ENCODE measurements at regions not wholly inside any gene's neighbourhood (a gene's known extent, or its start where the extent isn't known, plus 50 kb on each side); places are given as distances from the start of the nearest gene placed in this dataset.

DNA sequence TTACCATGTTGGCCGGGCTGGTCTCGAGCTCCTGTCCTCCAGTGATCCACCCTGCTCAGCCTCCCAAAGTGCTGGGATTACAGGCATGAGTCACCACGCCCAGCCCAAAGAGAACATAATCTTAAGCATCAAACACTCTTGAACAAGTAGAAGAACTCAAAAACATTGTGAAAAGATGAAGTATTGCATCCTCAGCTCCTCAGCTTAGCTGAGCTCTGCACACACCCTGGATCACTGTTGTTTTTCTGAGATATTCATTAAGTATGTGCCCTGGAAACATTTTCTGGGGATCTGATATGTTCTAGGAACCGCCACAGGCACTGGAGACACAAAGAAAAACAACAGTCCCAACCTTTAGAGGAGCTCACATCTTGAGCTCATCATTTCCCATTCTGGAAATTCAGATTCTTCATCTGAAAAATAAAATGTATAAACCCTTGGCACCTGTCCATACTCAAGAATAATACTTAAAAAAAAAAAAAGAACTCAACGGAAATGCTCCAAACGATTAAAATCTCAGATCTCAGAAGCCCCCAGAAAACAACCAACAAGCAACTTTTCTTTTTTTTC, 62.2 kb upstream of the ZNF462 start:
- TF ChIP-seq, protein P1, sequence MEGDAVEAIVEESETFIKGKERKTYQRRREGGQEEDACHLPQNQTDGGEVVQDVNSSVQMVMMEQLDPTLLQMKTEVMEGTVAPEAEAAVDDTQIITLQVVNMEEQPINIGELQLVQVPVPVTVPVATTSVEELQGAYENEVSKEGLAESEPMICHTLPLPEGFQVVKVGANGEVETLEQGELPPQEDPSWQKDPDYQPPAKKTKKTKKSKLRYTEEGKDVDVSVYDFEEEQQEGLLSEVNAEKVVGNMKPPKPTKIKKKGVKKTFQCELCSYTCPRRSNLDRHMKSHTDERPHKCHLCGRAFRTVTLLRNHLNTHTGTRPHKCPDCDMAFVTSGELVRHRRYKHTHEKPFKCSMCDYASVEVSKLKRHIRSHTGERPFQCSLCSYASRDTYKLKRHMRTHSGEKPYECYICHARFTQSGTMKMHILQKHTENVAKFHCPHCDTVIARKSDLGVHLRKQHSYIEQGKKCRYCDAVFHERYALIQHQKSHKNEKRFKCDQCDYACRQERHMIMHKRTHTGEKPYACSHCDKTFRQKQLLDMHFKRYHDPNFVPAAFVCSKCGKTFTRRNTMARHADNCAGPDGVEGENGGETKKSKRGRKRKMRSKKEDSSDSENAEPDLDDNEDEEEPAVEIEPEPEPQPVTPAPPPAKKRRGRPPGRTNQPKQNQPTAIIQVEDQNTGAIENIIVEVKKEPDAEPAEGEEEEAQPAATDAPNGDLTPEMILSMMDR (IDR thresholded peaks at IDR 0.05) = no peak
- no peaks in the 10 kb centered on the region for H3K9me3 ChIP-seq (ENCODE audit: control insufficient read depth, low read length)
- H3K79me2 ChIP-seq = no peaks in the 10 kb centered on the region
- H3K4me2 ChIP-seq (ENCODE audit: low read length) = no peak overlapping the region
- H3K27ac ChIP-seq = no peak overlapping the region
- no peaks in the 10 kb centered on the region for H3K4me1 ChIP-seq
- no peaks in the 10 kb centered on the region for H3K36me3 ChIP-seq (ENCODE audit: control insufficient read depth, insufficient read depth, low read length)
- H2AFZ ChIP-seq = no peak overlapping the region
- H3K9ac ChIP-seq = no peak overlapping the region
- H3K4me3 ChIP-seq (ENCODE audit: low read depth, low read length) = no peak overlapping the region
- no peaks in the 10 kb centered on the region for H3K27me3 ChIP-seq (ENCODE audit: control insufficient read depth, insufficient read depth, low read length)

DNA sequence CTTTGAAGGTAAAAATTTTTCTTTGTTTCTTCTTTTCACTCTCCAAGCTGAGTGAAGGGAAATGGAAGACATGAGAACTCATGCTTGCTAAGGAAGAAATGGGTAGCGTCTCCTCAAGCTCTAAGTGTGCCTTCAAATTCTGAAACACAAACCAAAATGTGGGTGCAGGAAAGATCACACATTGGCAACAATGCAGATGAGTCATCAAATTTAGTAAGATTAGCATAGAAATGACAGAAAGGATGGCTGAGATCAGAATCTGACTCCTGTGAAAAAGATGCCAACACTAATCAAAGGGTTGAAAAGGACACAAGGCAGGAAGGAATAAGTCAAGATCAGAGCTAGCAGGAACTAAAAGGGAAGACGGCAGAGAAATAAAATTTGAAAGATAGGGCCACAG, 61.1 kb upstream of the ZNF462 start:
- Histone ChIP-seq H3K4me3 (ENCODE audit: low read depth, low read length) (no peak overlapping the region), H3K27ac (no peak overlapping the region), H3K36me3 (ENCODE audit: control insufficient read depth, insufficient read depth, low read length) (no peaks in the 10 kb centered on the region), H3K9ac (no peak overlapping the region), H3K27me3 (ENCODE audit: control insufficient read depth, insufficient read depth, low read length) (no peaks in the 10 kb centered on the region), H3K79me2 (no peaks in the 10 kb centered on the region), H3K4me1 (no peaks in the 10 kb centered on the region), H3K4me2 (ENCODE audit: low read length) (no peak overlapping the region), H3K9me3 (ENCODE audit: control insufficient read depth, low read length) (no peaks in the 10 kb centered on the region), H2AFZ (no peak overlapping the region)
- TF ChIP-seq, protein P1 (IDR thresholded peaks at IDR 0.05) = no peak

All from parathyroid adenoma (tissue), 2 donors.